ENCODE measurements at regions not wholly inside any gene's neighbourhood (a gene's known extent, or its start where the extent isn't known, plus 50 kb on each side); places are given as distances from the start of the nearest gene placed in this dataset.

GRCh38 chr17:77034677-77035424, 105.9 kb upstream of the SEC14L1 start:
- no peak overlapping the region for H3K27ac ChIP-seq
- H3K27me3 ChIP-seq (ENCODE audit: insufficient read depth, low read depth), result peaks cover 35% of the 10 kb centered on the region; the same call in 1 of the 2 replicates
- no peak overlapping the region for H3K4me2 ChIP-seq
- H2AFZ ChIP-seq (ENCODE audit: low read depth), result no peak overlapping the region
- H3K79me2 ChIP-seq (ENCODE audit: insufficient read depth, low read depth), result no peaks in the 10 kb centered on the region
- H3K4me3 ChIP-seq (IDR thresholded peaks at IDR 0.05; ENCODE audit: insufficient read depth, low read depth, low read length), result no peak overlapping the region
- no peaks in the 10 kb centered on the region for H3K36me3 ChIP-seq (ENCODE audit: insufficient read depth)
- H4K20me1 ChIP-seq (ENCODE audit: insufficient read depth), result no peaks in the 10 kb centered on the region
- no peak overlapping the region for H3K9ac ChIP-seq
- TF ChIP-seq CTCF (conservative IDR thresholded peaks at IDR 0.05; ENCODE audit: low read depth, low read length), result no peak
- H3K4me1 ChIP-seq (ENCODE audit: low read depth, poor library complexity, severe bottlenecking), result no peaks in the 10 kb centered on the region

GRCh38 chr17:77035526-77035925, 105.2 kb upstream of the SEC14L1 start:
- H3K4me3 ChIP-seq (IDR thresholded peaks at IDR 0.05; ENCODE audit: insufficient read depth, low read depth, low read length), result no peak overlapping the region
- no peak overlapping the region for H3K27ac ChIP-seq
- no peak overlapping the region for H3K4me2 ChIP-seq
- no peaks in the 10 kb centered on the region for H3K79me2 ChIP-seq (ENCODE audit: insufficient read depth, low read depth)
- H2AFZ ChIP-seq (ENCODE audit: low read depth), result no peak overlapping the region
- H3K27me3 ChIP-seq (ENCODE audit: insufficient read depth, low read depth), result peaks cover 36% of the 10 kb centered on the region; the same call in 1 of the 2 replicates
- no peak for TF ChIP-seq CTCF (conservative IDR thresholded peaks at IDR 0.05; ENCODE audit: low read depth, low read length)
- no peak overlapping the region for H3K9ac ChIP-seq
- no peaks in the 10 kb centered on the region for H3K36me3 ChIP-seq (ENCODE audit: insufficient read depth)
- no peaks in the 10 kb centered on the region for H3K4me1 ChIP-seq (ENCODE audit: low read depth, poor library complexity, severe bottlenecking)
- no peaks in the 10 kb centered on the region for H4K20me1 ChIP-seq (ENCODE audit: insufficient read depth)

- no peaks in the 10 kb centered on the region for H3K79me2 ChIP-seq (ENCODE audit: insufficient read depth, low read depth)
- H3K36me3 ChIP-seq (ENCODE audit: insufficient read depth), result no peaks in the 10 kb centered on the region
- H4K20me1 ChIP-seq (ENCODE audit: insufficient read depth), result no peaks in the 10 kb centered on the region
- no peak for TF ChIP-seq CTCF (conservative IDR thresholded peaks at IDR 0.05; ENCODE audit: low read depth, low read length)
- no peak overlapping the region for H3K4me3 ChIP-seq (IDR thresholded peaks at IDR 0.05; ENCODE audit: insufficient read depth, low read depth, low read length)
- H3K4me2 ChIP-seq, result no peak overlapping the region
- H3K4me1 ChIP-seq (ENCODE audit: low read depth, poor library complexity, severe bottlenecking), result no peaks in the 10 kb centered on the region
- H3K9ac ChIP-seq, result no peak overlapping the region
- H3K27ac ChIP-seq, result no peak overlapping the region
- no peak overlapping the region for H2AFZ ChIP-seq (ENCODE audit: low read depth)
- peaks cover 36% of the 10 kb centered on the region; the same call in 1 of the 2 replicates for H3K27me3 ChIP-seq (ENCODE audit: insufficient read depth, low read depth)
Observed at GRCh38 chr17:77036136-77036840, 104.5 kb upstream of the SEC14L1 start.

- no peaks in the 10 kb centered on the region for H3K79me2 ChIP-seq (ENCODE audit: insufficient read depth, low read depth)
- H3K4me3 ChIP-seq (IDR thresholded peaks at IDR 0.05; ENCODE audit: insufficient read depth, low read depth, low read length), result no peak overlapping the region
- H2AFZ ChIP-seq (ENCODE audit: low read depth), result no peak overlapping the region
- H3K27me3 ChIP-seq (ENCODE audit: insufficient read depth, low read depth), result peaks cover 36% of the 10 kb centered on the region; the same call in 1 of the 2 replicates
- H3K4me2 ChIP-seq, result no peak overlapping the region
- no peaks in the 10 kb centered on the region for H3K4me1 ChIP-seq (ENCODE audit: low read depth, poor library complexity, severe bottlenecking)
- no peaks in the 10 kb centered on the region for H4K20me1 ChIP-seq (ENCODE audit: insufficient read depth)
- no peak overlapping the region for H3K27ac ChIP-seq
- no peaks in the 10 kb centered on the region for H3K36me3 ChIP-seq (ENCODE audit: insufficient read depth)
- H3K9ac ChIP-seq, result no peak overlapping the region
- no peak for TF ChIP-seq CTCF (conservative IDR thresholded peaks at IDR 0.05; ENCODE audit: low read depth, low read length)
Observed at GRCh38 chr17:77036841-77037381, 103.9 kb upstream of the SEC14L1 start.
